Keratinocyte (primary cell): ENCODE measurements at regions not wholly inside any gene's neighbourhood (a gene's known extent, or its start where the extent isn't known, plus 50 kb on each side); places are given as distances from the start of the nearest gene placed in this dataset.

Experiments
- DNase-seq: peaks from one replicate; pipeline ENCODE4 v3.0.0-alpha.2; 2011; ENCODE audit warnings: low read depth, missing footprints, low spot score
- FAIRE-seq: peaks from 2 replicates; lab custom pipeline; 2011; peaks lifted over from hg19 to GRCh38; lab: Jason Lieb, UNC
- H2AFZ ChIP-seq: 2 replicates; pipeline ENCODE4 v1.6.0; 2012; ENCODE audit warnings: low read length, control low read depth, inconsistent platforms; ENCODE audit not compliant: control insufficient read depth
- H3K27ac ChIP-seq: 2 replicates; pipeline ENCODE4 v1.5.1; 2011; ENCODE audit warnings: low read length; ENCODE audit not compliant: control insufficient read depth, insufficient read depth
- H3K27me3 ChIP-seq: 3 replicates; pipeline ENCODE4 v1.6.0; 2011; ENCODE audit warnings: low read length; ENCODE audit not compliant: control insufficient read depth, insufficient read depth; ENCODE audit errors: extremely low read depth
- H3K36me3 ChIP-seq, 2 experiments: 2 replicates in 1 of 2; 3 replicates in 1 of 2; pipeline ENCODE4 v1.5.1; 2011; ENCODE audit warnings: low read length in 2 of 2, mild to moderate bottlenecking in 1 of 2; ENCODE audit not compliant: control insufficient read depth in 2 of 2, insufficient read depth in 2 of 2; ENCODE audit errors: extremely low read depth in 1 of 2
- H3K4me1 ChIP-seq: 3 replicates; pipeline ENCODE4 v1.5.1; 2011; ENCODE audit warnings: low read length; ENCODE audit not compliant: control insufficient read depth, insufficient read depth; ENCODE audit errors: extremely low read depth
- H3K4me2 ChIP-seq: 3 replicates; pipeline ENCODE4 v1.6.0; 2011; ENCODE audit warnings: low read depth, low read length; ENCODE audit not compliant: control insufficient read depth, insufficient read depth; ENCODE audit errors: extremely low read depth
- H3K4me3 ChIP-seq, 3 experiments: fragments of 200-600 bp in 1 of 3; sonication (generic) in 1 of 3; 2 replicates in 2 of 3; 3 replicates in 1 of 3; pipeline ENCODE4 v1.5.1; 2011 to 2016; ENCODE audit warnings: low read length in 3 of 3, mild to moderate bottlenecking in 3 of 3, control low read depth in 2 of 3, inconsistent platforms in 1 of 3, low read depth in 1 of 3, mixed read lengths in 1 of 3, mixed run types in 1 of 3, moderate library complexity in 1 of 3; ENCODE audit not compliant: control insufficient read depth in 2 of 3, insufficient read depth in 2 of 3; ENCODE audit errors: extremely low read depth in 1 of 3
- H3K79me2 ChIP-seq: 2 replicates; pipeline ENCODE4 v1.6.0; 2012; ENCODE audit warnings: low read length; ENCODE audit not compliant: control insufficient read depth, insufficient read depth
- H3K9ac ChIP-seq: 3 replicates; pipeline ENCODE4 v1.6.0; 2011; ENCODE audit warnings: low read length; ENCODE audit not compliant: control insufficient read depth, insufficient read depth; ENCODE audit errors: extremely low read depth
- H3K9me1 ChIP-seq: 3 replicates; pipeline ENCODE4 v1.6.0; 2011; ENCODE audit warnings: low read length; ENCODE audit not compliant: control insufficient read depth, insufficient read depth; ENCODE audit errors: extremely low read depth
- H3K9me3 ChIP-seq: 2 replicates; pipeline ENCODE4 v1.5.1; 2012; ENCODE audit warnings: low read depth, low read length; ENCODE audit not compliant: control insufficient read depth
- H4K20me1 ChIP-seq: 3 replicates; pipeline ENCODE4 v1.6.0; 2011; ENCODE audit warnings: low read length; ENCODE audit not compliant: control insufficient read depth, insufficient read depth; ENCODE audit errors: extremely low read depth
- CTCF ChIP-seq, 3 experiments: IDR thresholded peaks in 1 of 3; conservative IDR thresholded peaks in 1 of 3; optimal IDR thresholded peaks in 1 of 3; 2 replicates in 2 of 3; 3 replicates in 1 of 3; pipeline versions ENCODE3 to v1.5.1; 2011; ENCODE audit warnings: low read length in 3 of 3, mild to moderate bottlenecking in 3 of 3, moderate library complexity in 2 of 3, control low read depth in 1 of 3, inconsistent platforms in 1 of 3; ENCODE audit not compliant: insufficient read depth in 2 of 3; ENCODE audit errors: extremely low read depth in 1 of 3
- EZH2 ChIP-seq: IDR thresholded peaks from one replicate; pipeline ENCODE4 v1.6.1; 2012; ENCODE audit warnings: inconsistent platforms, mild to moderate bottlenecking, low read length, moderate library complexity
- dilution Hi-C: fragments of 300-500 bp; cut with MboI; formaldehyde crosslinking; loops from one replicate; pipeline ENCODE4 v1.7.0; 2020; ENCODE audit warnings: low sequenced_read_pairs; ENCODE audit not compliant: extremely low pct_ligation_motif_present

GRCh38 chr20:10919396-10920140, 245.8 kb upstream of the JAG1 start:
- dilution Hi-C loops, result no loop called here
- H3K27ac ChIP-seq, result peak overlapping the region; percentile 45

GRCh38 chr20:10920396-10920795, 246.6 kb upstream of the JAG1 start:
- DNase-seq (no peak), FAIRE-seq (no peak)
- Histone ChIP-seq H3K9me1 (no peaks in the 10 kb centered on the region), H2AFZ (peak overlapping the region; percentile 15), H3K27me3 (no peaks in the 10 kb centered on the region), H3K79me2 (no peaks in the 10 kb centered on the region), H3K9me3 (no peaks in the 10 kb centered on the region), H3K4me1 (peaks cover 46% of the 10 kb centered on the region), H3K9ac (no peak overlapping the region), H4K20me1 (no peaks in the 10 kb centered on the region), H3K27ac (peak overlapping the region; percentile 45), H3K36me3 (no peaks in the 10 kb centered on the region), H3K4me2 (peak overlapping the region; percentile 50), H3K4me3 (no peak overlapping the region)
- TF ChIP-seq CTCF (optimal IDR thresholded peaks at IDR 0.05 in 1 of 3, IDR thresholded peaks at IDR 0.05 in 1 of 3, conservative IDR thresholded peaks at IDR 0.05 in 1 of 3; ENCODE audit: extremely low read depth in 1 of 3, insufficient read depth in 2 of 3, low read length in 3 of 3) (no peak), EZH2 (no peak)
- dilution Hi-C loops, result no loop called here

More at GRCh38 chr20:10919396-10920140, 245.8 kb upstream of the JAG1 start:
- FAIRE-seq (peak; percentile 99), DNase-seq (no peak)
- Histone ChIP-seq H3K9me1 (no peaks in the 10 kb centered on the region), H3K27me3 (no peaks in the 10 kb centered on the region), H3K36me3 (no peaks in the 10 kb centered on the region), H4K20me1 (no peaks in the 10 kb centered on the region), H2AFZ (no peak overlapping the region), H3K4me1 (peaks cover 46% of the 10 kb centered on the region), H3K4me2 (peak overlapping the region; percentile 50), H3K4me3 (no peak overlapping the region), H3K79me2 (no peaks in the 10 kb centered on the region), H3K9me3 (no peaks in the 10 kb centered on the region), H3K9ac (peak overlapping the region; percentile 28)
- TF ChIP-seq CTCF (optimal IDR thresholded peaks at IDR 0.05 in 1 of 3, IDR thresholded peaks at IDR 0.05 in 1 of 3, conservative IDR thresholded peaks at IDR 0.05 in 1 of 3; ENCODE audit: extremely low read depth in 1 of 3, insufficient read depth in 2 of 3, low read length in 3 of 3), result no peak
- no peak for TF ChIP-seq EZH2
